ENCODE measurements at regions not wholly inside any gene's neighbourhood (a gene's known extent, or its start where the extent isn't known, plus 50 kb on each side); places are given as distances from the start of the nearest gene placed in this dataset.

DNA sequence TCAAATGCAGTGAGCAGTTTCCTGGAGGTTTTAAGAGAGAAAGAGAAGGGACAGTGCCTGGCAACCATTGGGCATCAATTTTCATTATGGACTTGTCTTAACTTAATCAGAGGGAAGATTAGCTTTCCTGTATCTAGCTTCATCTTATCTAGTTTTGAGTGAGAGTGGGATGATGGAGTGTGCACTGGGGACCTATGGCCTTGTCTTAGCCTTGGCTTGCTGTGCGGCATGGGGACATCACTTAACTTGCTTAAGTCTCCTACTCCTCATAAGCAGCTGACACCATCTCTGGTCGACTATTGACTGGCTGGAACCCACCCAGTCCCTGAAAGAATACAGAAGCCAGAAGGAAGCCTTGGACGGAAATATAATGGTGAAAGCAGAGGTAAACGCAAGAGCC lies 344.0 kb downstream of the SOX11 start (continued):
- TF ChIP-seq ZNF671 (CRISPR knock-in tag; IDR thresholded peaks at IDR 0.05) = no peak
- TF ChIP-seq, protein P1, sequence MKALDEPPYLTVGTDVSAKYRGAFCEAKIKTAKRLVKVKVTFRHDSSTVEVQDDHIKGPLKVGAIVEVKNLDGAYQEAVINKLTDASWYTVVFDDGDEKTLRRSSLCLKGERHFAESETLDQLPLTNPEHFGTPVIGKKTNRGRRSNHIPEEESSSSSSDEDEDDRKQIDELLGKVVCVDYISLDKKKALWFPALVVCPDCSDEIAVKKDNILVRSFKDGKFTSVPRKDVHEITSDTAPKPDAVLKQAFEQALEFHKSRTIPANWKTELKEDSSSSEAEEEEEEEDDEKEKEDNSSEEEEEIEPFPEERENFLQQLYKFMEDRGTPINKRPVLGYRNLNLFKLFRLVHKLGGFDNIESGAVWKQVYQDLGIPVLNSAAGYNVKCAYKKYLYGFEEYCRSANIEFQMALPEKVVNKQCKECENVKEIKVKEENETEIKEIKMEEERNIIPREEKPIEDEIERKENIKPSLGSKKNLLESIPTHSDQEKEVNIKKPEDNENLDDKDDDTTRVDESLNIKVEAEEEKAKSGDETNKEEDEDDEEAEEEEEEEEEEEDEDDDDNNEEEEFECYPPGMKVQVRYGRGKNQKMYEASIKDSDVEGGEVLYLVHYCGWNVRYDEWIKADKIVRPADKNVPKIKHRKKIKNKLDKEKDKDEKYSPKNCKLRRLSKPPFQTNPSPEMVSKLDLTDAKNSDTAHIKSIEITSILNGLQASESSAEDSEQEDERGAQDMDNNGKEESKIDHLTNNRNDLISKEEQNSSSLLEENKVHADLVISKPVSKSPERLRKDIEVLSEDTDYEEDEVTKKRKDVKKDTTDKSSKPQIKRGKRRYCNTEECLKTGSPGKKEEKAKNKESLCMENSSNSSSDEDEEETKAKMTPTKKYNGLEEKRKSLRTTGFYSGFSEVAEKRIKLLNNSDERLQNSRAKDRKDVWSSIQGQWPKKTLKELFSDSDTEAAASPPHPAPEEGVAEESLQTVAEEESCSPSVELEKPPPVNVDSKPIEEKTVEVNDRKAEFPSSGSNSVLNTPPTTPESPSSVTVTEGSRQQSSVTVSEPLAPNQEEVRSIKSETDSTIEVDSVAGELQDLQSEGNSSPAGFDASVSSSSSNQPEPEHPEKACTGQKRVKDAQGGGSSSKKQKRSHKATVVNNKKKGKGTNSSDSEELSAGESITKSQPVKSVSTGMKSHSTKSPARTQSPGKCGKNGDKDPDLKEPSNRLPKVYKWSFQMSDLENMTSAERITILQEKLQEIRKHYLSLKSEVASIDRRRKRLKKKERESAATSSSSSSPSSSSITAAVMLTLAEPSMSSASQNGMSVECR (CRISPR knock-in tag; IDR thresholded peaks at IDR 0.05; ENCODE audit: borderline replicate concordance) = no peak
- TF ChIP-seq, protein P2, sequence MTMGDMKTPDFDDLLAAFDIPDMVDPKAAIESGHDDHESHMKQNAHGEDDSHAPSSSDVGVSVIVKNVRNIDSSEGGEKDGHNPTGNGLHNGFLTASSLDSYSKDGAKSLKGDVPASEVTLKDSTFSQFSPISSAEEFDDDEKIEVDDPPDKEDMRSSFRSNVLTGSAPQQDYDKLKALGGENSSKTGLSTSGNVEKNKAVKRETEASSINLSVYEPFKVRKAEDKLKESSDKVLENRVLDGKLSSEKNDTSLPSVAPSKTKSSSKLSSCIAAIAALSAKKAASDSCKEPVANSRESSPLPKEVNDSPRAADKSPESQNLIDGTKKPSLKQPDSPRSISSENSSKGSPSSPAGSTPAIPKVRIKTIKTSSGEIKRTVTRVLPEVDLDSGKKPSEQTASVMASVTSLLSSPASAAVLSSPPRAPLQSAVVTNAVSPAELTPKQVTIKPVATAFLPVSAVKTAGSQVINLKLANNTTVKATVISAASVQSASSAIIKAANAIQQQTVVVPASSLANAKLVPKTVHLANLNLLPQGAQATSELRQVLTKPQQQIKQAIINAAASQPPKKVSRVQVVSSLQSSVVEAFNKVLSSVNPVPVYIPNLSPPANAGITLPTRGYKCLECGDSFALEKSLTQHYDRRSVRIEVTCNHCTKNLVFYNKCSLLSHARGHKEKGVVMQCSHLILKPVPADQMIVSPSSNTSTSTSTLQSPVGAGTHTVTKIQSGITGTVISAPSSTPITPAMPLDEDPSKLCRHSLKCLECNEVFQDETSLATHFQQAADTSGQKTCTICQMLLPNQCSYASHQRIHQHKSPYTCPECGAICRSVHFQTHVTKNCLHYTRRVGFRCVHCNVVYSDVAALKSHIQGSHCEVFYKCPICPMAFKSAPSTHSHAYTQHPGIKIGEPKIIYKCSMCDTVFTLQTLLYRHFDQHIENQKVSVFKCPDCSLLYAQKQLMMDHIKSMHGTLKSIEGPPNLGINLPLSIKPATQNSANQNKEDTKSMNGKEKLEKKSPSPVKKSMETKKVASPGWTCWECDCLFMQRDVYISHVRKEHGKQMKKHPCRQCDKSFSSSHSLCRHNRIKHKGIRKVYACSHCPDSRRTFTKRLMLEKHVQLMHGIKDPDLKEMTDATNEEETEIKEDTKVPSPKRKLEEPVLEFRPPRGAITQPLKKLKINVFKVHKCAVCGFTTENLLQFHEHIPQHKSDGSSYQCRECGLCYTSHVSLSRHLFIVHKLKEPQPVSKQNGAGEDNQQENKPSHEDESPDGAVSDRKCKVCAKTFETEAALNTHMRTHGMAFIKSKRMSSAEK (CRISPR knock-in tag; IDR thresholded peaks at IDR 0.05; ENCODE audit: borderline replicate concordance) = no peak
- TF ChIP-seq TEAD4 (CRISPR knock-in tag; IDR thresholded peaks at IDR 0.05) = no peak
- TF ChIP-seq NFE2L1 (CRISPR knock-in tag; IDR thresholded peaks at IDR 0.05) = no peak
- TF ChIP-seq, protein P3, sequence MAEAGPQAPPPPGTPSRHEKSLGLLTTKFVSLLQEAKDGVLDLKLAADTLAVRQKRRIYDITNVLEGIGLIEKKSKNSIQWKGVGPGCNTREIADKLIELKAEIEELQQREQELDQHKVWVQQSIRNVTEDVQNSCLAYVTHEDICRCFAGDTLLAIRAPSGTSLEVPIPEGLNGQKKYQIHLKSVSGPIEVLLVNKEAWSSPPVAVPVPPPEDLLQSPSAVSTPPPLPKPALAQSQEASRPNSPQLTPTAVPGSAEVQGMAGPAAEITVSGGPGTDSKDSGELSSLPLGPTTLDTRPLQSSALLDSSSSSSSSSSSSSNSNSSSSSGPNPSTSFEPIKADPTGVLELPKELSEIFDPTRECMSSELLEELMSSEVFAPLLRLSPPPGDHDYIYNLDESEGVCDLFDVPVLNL (CRISPR knock-in tag; IDR thresholded peaks at IDR 0.05; ENCODE audit: borderline replicate concordance, low read depth) = no peak
- no peak for TF ChIP-seq JUN (CRISPR knock-in tag; IDR thresholded peaks at IDR 0.05)

DNA sequence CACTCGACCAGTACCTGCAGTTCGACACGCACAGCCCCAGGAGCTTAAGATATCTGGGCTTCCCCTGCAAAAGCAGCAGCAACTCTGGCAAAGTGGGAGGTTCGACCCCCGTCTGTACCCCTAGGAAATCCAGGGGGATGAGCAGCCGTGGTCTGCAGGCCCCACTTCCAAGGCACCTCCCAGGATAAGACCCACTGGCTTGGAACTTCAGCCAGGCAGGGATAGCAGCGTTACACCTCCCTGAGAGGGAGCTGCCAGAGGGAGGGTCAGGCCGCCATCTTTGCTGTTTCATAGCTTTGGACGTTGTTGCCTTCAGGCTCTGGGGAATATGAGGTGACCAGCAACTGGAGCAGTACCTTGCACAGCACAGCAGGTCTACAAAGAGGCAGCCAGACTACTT lies 351.1 kb downstream of the SOX11 start:
- H3K27me3 Mint-ChIP-seq (ENCODE audit: low read depth) = peaks cover 10% of the 10 kb centered on the region
- DNase-seq (ENCODE audit: low spot score) (no peak), ATAC-seq (no peak)
- TF ChIP-seq PRRX2 (CRISPR knock-in tag; IDR thresholded peaks at IDR 0.05) = no peak
- TF ChIP-seq, protein P4, sequence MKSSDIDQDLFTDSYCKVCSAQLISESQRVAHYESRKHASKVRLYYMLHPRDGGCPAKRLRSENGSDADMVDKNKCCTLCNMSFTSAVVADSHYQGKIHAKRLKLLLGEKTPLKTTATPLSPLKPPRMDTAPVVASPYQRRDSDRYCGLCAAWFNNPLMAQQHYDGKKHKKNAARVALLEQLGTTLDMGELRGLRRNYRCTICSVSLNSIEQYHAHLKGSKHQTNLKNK (CRISPR knock-in tag; IDR thresholded peaks at IDR 0.05) = no peak
- TF ChIP-seq, protein P5, sequence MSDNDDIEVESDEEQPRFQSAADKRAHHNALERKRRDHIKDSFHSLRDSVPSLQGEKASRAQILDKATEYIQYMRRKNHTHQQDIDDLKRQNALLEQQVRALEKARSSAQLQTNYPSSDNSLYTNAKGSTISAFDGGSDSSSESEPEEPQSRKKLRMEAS (CRISPR knock-in tag; IDR thresholded peaks at IDR 0.05) = no peak
- no peak for TF ChIP-seq ZNF671 (CRISPR knock-in tag; IDR thresholded peaks at IDR 0.05)
- TF ChIP-seq, protein P6, sequence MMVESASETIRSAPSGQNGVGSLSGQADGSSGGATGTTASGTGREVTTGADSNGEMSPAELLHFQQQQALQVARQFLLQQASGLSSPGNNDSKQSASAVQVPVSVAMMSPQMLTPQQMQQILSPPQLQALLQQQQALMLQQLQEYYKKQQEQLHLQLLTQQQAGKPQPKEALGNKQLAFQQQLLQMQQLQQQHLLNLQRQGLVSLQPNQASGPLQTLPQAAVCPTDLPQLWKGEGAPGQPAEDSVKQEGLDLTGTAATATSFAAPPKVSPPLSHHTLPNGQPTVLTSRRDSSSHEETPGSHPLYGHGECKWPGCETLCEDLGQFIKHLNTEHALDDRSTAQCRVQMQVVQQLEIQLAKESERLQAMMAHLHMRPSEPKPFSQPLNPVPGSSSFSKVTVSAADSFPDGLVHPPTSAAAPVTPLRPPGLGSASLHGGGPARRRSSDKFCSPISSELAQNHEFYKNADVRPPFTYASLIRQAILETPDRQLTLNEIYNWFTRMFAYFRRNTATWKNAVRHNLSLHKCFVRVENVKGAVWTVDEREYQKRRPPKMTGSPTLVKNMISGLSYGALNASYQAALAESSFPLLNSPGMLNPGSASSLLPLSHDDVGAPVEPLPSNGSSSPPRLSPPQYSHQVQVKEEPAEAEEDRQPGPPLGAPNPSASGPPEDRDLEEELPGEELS (CRISPR knock-in tag; IDR thresholded peaks at IDR 0.05) = no peak
- TF ChIP-seq, protein P7, sequence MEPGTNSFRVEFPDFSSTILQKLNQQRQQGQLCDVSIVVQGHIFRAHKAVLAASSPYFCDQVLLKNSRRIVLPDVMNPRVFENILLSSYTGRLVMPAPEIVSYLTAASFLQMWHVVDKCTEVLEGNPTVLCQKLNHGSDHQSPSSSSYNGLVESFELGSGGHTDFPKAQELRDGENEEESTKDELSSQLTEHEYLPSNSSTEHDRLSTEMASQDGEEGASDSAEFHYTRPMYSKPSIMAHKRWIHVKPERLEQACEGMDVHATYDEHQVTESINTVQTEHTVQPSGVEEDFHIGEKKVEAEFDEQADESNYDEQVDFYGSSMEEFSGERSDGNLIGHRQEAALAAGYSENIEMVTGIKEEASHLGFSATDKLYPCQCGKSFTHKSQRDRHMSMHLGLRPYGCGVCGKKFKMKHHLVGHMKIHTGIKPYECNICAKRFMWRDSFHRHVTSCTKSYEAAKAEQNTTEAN (CRISPR knock-in tag; IDR thresholded peaks at IDR 0.05) = no peak
- CTCF ChIA-PET = no interaction called here
- H3K4me3 Mint-ChIP-seq = no peak overlapping the region
- no peaks in the 10 kb centered on the region for H3K4me1 Mint-ChIP-seq
- peaks cover 75% of the 10 kb centered on the region for H3K36me3 Mint-ChIP-seq
- no peak overlapping the region for H3K27ac Mint-ChIP-seq
- POLR2A ChIA-PET = no interaction called here
- H3K9me3 Mint-ChIP-seq = peaks cover 74% of the 10 kb centered on the region

Data from WTC11 (cell line).